H9 (cell line): ENCODE measurements at regions not wholly inside any gene's neighbourhood (a gene's known extent, or its start where the extent isn't known, plus 50 kb on each side); places are given as distances from the start of the nearest gene placed in this dataset.

Experiments
- DNase-seq: peaks from one replicate; pipeline ENCODE4 v3.0.0-alpha.2; 2017
- H2AFZ ChIP-seq: one replicate; pipeline ENCODE4 v1.6.1; 2013; ENCODE audit warnings: mild to moderate bottlenecking, low read length, control low read depth, moderate library complexity
- H2AK5ac ChIP-seq: 2 replicates; pipeline ENCODE4 v1.6.1; 2013; ENCODE audit warnings: low read length, control low read depth, mixed read lengths; ENCODE audit not compliant: insufficient read length
- H2BK120ac ChIP-seq: one replicate; pipeline ENCODE4 v1.6.1; 2013; ENCODE audit warnings: low read depth, mild to moderate bottlenecking, low read length, control low read depth, inconsistent platforms; ENCODE audit not compliant: poor library complexity, severe bottlenecking
- H2BK12ac ChIP-seq: 2 replicates; pipeline ENCODE4 v1.6.1; 2013; ENCODE audit warnings: low read length, control low read depth, mixed read lengths, low read depth; ENCODE audit not compliant: insufficient read length
- H2BK15ac ChIP-seq: 2 replicates; pipeline ENCODE4 v1.6.1; 2013; ENCODE audit warnings: low read depth, low read length, control low read depth
- H2BK20ac ChIP-seq: one replicate; pipeline ENCODE4 v1.6.1; 2013; ENCODE audit warnings: low read depth, mild to moderate bottlenecking, low read length, control low read depth, inconsistent platforms; ENCODE audit not compliant: poor library complexity, severe bottlenecking
- H2BK5ac ChIP-seq: 2 replicates; pipeline ENCODE4 v1.6.1; 2013; ENCODE audit warnings: low read length, control low read depth, mixed read lengths; ENCODE audit not compliant: insufficient read length
- H3K14ac ChIP-seq: 2 replicates; pipeline ENCODE4 v1.6.1; 2013; ENCODE audit warnings: low read length, control low read depth; ENCODE audit not compliant: insufficient read depth
- H3K18ac ChIP-seq: 2 replicates; pipeline ENCODE4 v1.6.1; 2013; ENCODE audit warnings: low read depth, mild to moderate bottlenecking, mixed read lengths, low read length, control low read depth; ENCODE audit not compliant: insufficient read length
- H3K23ac ChIP-seq: 2 replicates; pipeline ENCODE4 v1.6.1; 2013; ENCODE audit warnings: low read length, control low read depth, mixed read lengths, low read depth; ENCODE audit not compliant: insufficient read length
- H3K23me2 ChIP-seq: 2 replicates; pipeline ENCODE4 v1.6.1; 2013; ENCODE audit warnings: low read depth, mild to moderate bottlenecking, mixed read lengths, low read length, control low read depth; ENCODE audit not compliant: insufficient read length, poor library complexity, severe bottlenecking
- H3K27ac ChIP-seq: 2 replicates; pipeline ENCODE4 v1.5.1; 2013; ENCODE audit warnings: low read length, control low read depth, mixed read lengths, low read depth; ENCODE audit not compliant: insufficient read length
- H3K27me3 ChIP-seq: 2 replicates; pipeline ENCODE4 v1.6.1; 2013; ENCODE audit warnings: low read length, control low read depth, inconsistent platforms; ENCODE audit not compliant: insufficient read depth
- H3K4ac ChIP-seq: 2 replicates; pipeline ENCODE4 v1.6.1; 2013; ENCODE audit warnings: low read depth, mild to moderate bottlenecking, control low read depth, inconsistent platforms, low read length, moderate library complexity
- H3K4me1 ChIP-seq: 2 replicates; pipeline ENCODE4 v1.6.1; 2013; ENCODE audit warnings: low read length, control low read depth, inconsistent platforms; ENCODE audit not compliant: insufficient read depth
- H3K4me2 ChIP-seq: 2 replicates; pipeline ENCODE4 v1.6.1; 2013; ENCODE audit warnings: low read length, control low read depth, mixed read lengths; ENCODE audit not compliant: insufficient read length, insufficient read depth
- H3K56ac ChIP-seq: 2 replicates; pipeline ENCODE4 v1.6.1; 2013; ENCODE audit warnings: low read depth, mild to moderate bottlenecking, mixed read lengths, low read length, control low read depth; ENCODE audit not compliant: insufficient read length
- H3K79me1 ChIP-seq: 2 replicates; pipeline ENCODE4 v1.6.1; 2013; ENCODE audit warnings: low read depth, mild to moderate bottlenecking, moderate library complexity, low read length, control low read depth, inconsistent platforms; ENCODE audit not compliant: insufficient read depth, poor library complexity, severe bottlenecking
- H3K79me2 ChIP-seq: 2 replicates; pipeline ENCODE4 v1.6.1; 2013; ENCODE audit warnings: low read length, control low read depth, inconsistent platforms; ENCODE audit not compliant: insufficient read depth
- H3K9ac ChIP-seq: 2 replicates; pipeline ENCODE4 v1.6.1; 2013; ENCODE audit warnings: low read length, control low read depth, mixed read lengths; ENCODE audit not compliant: insufficient read length; ENCODE audit errors: extremely low read depth
- H3K9me3 ChIP-seq: one replicate; pipeline ENCODE4 v1.6.1; 2013; ENCODE audit warnings: low read depth, low read length, inconsistent platforms; ENCODE audit not compliant: control insufficient read depth
- H3T11ph ChIP-seq: one replicate; pipeline ENCODE4 v1.6.1; 2013; ENCODE audit warnings: mild to moderate bottlenecking, low read length, control low read depth, inconsistent platforms
- H4K20me1 ChIP-seq: one replicate; pipeline ENCODE4 v1.6.1; 2013; ENCODE audit not compliant: control insufficient read depth, insufficient read length, insufficient read depth
- H4K5ac ChIP-seq: 2 replicates; pipeline ENCODE4 v1.6.1; 2013; ENCODE audit warnings: low read depth, mild to moderate bottlenecking, mixed read lengths, low read length, control low read depth; ENCODE audit not compliant: insufficient read length
- H4K8ac ChIP-seq: replicated peaks from 2 replicates; pipeline ENCODE4 v1.6.1; 2013; ENCODE audit warnings: low read length, control low read depth, mixed read lengths, low read depth; ENCODE audit not compliant: insufficient read length
- H4K91ac ChIP-seq: 2 replicates; pipeline ENCODE4 v1.6.1; 2013; ENCODE audit warnings: low read depth, mild to moderate bottlenecking, moderate library complexity, mixed read lengths, low read length, control low read depth; ENCODE audit not compliant: insufficient read length
- H3K27ac Mint-ChIP-seq, 3 experiments: 2 replicates in 2 of 3; 3 replicates in 1 of 3; pipeline ENCODE4 v1.8.0; 2020 to 2021; ENCODE audit warnings: mixed read lengths in 3 of 3, mild to moderate bottlenecking in 1 of 3, moderate library complexity in 1 of 3
- H3K27me3 Mint-ChIP-seq: 2 replicates; pipeline ENCODE4 v1.8.0; 2021; ENCODE audit warnings: low read depth, mild to moderate bottlenecking, moderate library complexity, mixed read lengths
- H3K36me3 Mint-ChIP-seq, 3 experiments: 2 replicates in 2 of 3; 3 replicates in 1 of 3; pipeline ENCODE4 v1.8.0; 2020 to 2021; ENCODE audit warnings: low read depth in 3 of 3, mixed read lengths in 3 of 3; ENCODE audit not compliant: insufficient read depth in 1 of 3
- H3K4me1 Mint-ChIP-seq, 2 experiments: 2 replicates each; pipeline ENCODE4 v1.8.0; 2020; ENCODE audit warnings: mixed read lengths in 2 of 2
- H3K4me3 Mint-ChIP-seq, 2 experiments: 2 replicates in 1 of 2; 3 replicates in 1 of 2; pipeline ENCODE4 v1.8.0; 2020 to 2021; ENCODE audit warnings: mild to moderate bottlenecking in 2 of 2, mixed read lengths in 2 of 2, moderate library complexity in 1 of 2
- H3K9me3 Mint-ChIP-seq, 2 experiments: 2 replicates in 1 of 2; 3 replicates in 1 of 2; pipeline ENCODE4 v1.8.0; 2020; ENCODE audit warnings: mild to moderate bottlenecking in 2 of 2, mixed read lengths in 2 of 2, moderate library complexity in 1 of 2
- WGBS: extraction: QIAGEN DNeasy Blood & Tissue Kit; methylation state at CpG from one replicate; pipeline ENCODE4 v1.1.7; 2013; ENCODE audit warnings: missing lambda C conversion rate, low lambda C conversion rate, mixed read lengths; ENCODE audit not compliant: insufficient read length; ENCODE audit errors: extremely low coverage; 5-methylcytosine and 5-hydroxymethylcytosine counted together
- TF ChIP-seq, protein P1 (sequence below): fragments of 200-600 bp; sonication (generic); conservative IDR thresholded peaks from 3 replicates; pipeline ENCODE4 v1.8.0; 2021; ENCODE audit warnings: antibody characterized with exemption, mild to moderate bottlenecking

DNA sequence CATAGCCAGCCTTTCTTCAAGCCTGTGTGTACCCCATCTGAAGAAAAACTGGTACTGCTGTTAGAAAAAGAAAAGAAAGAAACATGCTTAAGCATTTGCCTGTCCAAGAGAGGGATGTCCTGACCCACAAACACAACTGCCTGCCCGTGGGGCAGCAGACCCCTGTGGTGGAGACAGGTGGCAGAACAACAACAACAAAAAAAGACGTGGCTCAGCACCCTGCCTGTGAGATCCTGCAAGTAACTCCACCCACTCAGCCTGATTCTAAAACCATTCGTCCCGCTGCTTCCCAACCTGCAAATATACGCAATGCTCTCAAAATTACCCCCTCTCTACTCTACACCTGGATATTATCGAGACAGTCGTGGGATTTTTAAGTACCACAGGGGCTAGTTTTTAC lies 64.9 kb upstream of the ZDHHC17 start:
- Histone ChIP-seq H2BK5ac (no peak overlapping the region), H4K20me1 (no peaks in the 10 kb centered on the region), H3K79me1 (no peaks in the 10 kb centered on the region), H2BK12ac (no peak overlapping the region), H3K27me3 (no peaks in the 10 kb centered on the region), H3K56ac (no peak overlapping the region), H3K23ac (no peak overlapping the region), H2AFZ (no peak overlapping the region), H2AK5ac (no peak overlapping the region), H3K14ac (no peak overlapping the region), H4K8ac (no peak overlapping the region), H3K23me2 (no peaks in the 10 kb centered on the region), H3K4ac (no peak overlapping the region), H2BK20ac (no peak overlapping the region), H3T11ph (no peak overlapping the region), H2BK15ac (no peak overlapping the region), H3K27ac (no peak overlapping the region), H3K4me1 (no peaks in the 10 kb centered on the region; the same call in 1 of the 2 replicates), H3K4me2 (no peak overlapping the region), H2BK120ac (no peak overlapping the region), H3K18ac (no peak overlapping the region), H3K79me2 (no peaks in the 10 kb centered on the region), H4K5ac (no peak overlapping the region), H4K91ac (no peak overlapping the region), H3K9me3 (no peaks in the 10 kb centered on the region), H3K9ac (no peak overlapping the region)
- Mint-ChIP-seq H3K27me3 (no peaks in the 10 kb centered on the region), H3K27ac (peak overlapping the region in 2 of 3 experiments; percentile 19 to 35; a peak in 3 of 7 replicates), H3K4me1 (peaks cover 27 to 34% of the 10 kb centered on the region in 2 experiments), H3K4me3 (peak overlapping the region in 1 of 2 experiments; percentile 2; a peak in 2 of 5 replicates), H3K9me3 (no peaks in the 10 kb centered on the region), H3K36me3 (no peaks in the 10 kb centered on the region)
- DNase-seq = peak; percentile 66
- TF ChIP-seq, protein P1, sequence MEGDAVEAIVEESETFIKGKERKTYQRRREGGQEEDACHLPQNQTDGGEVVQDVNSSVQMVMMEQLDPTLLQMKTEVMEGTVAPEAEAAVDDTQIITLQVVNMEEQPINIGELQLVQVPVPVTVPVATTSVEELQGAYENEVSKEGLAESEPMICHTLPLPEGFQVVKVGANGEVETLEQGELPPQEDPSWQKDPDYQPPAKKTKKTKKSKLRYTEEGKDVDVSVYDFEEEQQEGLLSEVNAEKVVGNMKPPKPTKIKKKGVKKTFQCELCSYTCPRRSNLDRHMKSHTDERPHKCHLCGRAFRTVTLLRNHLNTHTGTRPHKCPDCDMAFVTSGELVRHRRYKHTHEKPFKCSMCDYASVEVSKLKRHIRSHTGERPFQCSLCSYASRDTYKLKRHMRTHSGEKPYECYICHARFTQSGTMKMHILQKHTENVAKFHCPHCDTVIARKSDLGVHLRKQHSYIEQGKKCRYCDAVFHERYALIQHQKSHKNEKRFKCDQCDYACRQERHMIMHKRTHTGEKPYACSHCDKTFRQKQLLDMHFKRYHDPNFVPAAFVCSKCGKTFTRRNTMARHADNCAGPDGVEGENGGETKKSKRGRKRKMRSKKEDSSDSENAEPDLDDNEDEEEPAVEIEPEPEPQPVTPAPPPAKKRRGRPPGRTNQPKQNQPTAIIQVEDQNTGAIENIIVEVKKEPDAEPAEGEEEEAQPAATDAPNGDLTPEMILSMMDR = no peak
- WGBS = no CpG with 5 or more reads among the region's 7 CpGs
